Activated naive CD8-positive, alpha-beta T cell treated with anti-CD3 and anti-CD28 coated beads, Interleukin-2, amount 50 U/mL, for 16 hours (primary cell): ENCODE measurements at regions not wholly inside any gene's neighbourhood (a gene's known extent, or its start where the extent isn't known, plus 50 kb on each side); places are given as distances from the start of the nearest gene placed in this dataset.

Experiments used
- DNase-seq: peaks from one replicate; pipeline ENCODE4 v3.0.0-alpha.2; 2020; ENCODE audit warnings: low read depth, low spot score

DNA sequence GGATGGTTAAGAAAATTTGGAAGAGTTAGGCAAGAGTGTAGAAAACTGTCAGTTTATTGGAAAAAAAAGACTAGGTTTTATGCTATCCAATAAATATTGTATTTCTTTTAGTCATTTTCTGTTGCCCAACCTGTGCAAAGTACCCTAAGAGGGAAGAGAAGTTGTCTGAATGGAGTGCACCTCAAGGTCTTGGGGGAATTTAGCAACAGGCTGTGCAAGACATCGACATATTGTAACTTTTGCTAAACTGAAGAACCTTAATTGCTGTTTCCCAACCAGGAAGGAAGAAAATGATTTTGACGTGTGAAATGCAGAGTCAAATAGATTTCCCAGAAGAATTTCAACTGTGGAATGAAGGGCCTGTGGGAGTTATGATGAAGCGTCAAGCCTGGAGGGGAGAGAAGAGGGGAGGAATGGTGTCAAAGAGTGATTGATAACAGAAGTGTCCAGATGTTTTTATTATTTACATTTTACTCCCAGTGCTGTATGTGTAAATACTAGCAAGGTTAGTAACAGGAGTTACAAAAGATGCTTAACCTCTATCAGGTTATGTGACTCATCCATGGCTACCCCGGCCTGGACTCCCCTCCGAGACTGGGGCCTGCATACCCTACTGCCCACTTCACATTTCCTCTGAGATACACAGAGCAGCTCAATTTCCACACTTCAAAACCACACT lies 246.8 kb downstream of the MYLK4 start:
- no peak for DNase-seq

DNA sequence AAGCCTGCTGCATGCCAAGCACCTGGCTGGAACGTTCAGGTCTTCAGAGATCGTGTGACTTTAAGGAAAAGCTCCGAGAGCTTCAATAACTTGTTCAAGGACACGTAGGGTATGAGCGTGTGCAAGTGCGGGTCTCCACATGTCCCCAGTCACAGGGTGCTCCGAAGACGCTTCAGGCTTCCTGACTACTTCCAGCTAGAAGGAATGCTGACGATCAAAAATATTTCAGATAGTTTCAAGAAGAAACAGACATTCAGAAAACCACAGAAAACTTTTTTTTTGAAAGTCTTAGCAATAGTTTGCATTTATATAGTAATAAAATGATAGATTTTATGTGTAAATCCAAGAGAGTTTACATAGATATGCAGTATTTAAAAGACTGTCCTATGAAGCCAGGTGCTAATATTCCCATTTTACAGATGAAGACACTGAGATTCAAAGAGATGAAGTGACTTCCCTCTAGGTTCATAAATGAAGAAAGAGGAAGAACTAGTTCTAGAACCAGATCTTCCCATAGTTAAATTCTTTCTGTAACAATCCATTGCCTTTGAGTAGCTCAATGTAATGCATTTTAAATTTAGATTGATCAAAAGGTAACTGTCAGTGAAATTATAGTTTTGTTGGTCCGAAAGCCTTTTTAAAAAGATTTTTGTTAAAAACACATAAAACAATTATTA lies 247.6 kb downstream of the MYLK4 start:
- no peak for DNase-seq

DNA sequence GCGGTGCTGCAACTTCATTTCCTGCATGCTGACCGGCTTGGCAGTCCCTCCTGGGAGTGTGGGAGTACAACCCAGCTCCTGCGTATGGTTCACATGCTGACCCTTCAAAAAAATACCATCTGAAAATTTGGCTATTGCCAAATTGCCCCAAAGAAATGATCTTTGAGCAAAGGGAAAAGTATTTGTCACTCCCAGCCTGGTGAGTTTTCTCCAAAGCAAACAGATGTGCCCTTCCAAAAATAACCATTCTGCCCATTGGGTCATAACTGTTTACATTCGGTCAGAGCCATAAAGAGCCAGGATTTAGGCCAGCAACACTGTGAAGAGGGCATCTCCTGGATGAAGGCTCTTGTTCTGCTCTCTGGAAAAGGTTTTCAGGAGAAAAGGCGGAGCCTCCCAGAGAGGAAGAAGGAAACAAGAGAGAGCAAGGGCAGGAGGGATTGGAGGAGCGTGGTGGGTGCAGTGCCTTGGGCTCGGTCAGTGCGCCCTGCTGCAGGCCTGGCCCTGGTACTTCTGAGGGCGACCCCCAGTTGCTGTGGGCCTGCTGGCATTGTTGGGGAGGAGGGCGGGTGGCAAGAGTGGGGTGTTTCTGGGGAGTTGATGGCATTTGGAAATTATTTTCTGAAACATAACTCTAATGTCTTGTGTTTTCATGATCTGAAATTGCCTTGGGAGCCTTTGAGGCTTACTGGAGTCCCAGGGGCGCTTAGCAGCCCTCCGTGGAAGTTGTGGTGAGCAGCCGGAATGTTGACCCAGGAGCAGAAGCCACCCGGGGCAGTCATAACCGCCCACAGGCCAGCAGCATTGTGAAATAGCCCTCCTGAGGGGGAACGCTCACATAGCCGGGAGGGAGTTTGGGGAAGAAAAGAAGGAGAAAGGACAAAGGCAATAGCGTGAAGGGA lies 248.4 kb downstream of the MYLK4 start:
- no peak for DNase-seq

DNA sequence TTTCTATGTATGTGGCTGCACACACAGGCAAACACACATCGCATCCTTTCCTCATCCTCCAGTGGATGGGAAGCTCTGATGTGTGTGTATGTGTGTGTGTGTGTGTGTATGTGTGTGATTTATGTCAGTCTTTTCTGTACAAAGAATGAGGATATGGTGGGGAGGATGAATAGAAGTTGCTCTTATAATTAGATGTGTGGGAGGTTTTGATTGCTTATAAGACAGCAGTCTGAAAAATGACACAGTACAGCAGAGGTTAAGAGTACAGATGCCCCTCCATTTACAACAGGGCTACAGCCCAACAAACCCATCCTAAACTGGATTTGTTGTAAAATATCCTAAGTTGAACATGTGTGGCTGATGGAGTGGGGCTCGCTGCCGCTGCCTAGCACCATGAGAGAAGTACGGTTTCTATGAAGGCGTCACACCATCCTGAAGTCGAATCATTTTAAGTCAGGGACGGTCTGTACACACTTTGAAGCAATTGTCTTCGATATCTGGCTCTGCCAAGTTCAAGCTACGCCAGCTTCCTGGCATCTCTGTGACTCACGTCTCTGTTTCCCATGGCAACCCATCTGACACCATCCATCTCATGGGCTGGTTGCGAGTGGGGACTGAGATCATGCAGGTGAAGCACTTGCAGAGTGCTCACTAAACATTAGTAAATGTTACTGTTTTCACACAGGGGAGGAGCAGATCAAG lies 252.6 kb downstream of the MYLK4 start:
- no peak for DNase-seq

DNA sequence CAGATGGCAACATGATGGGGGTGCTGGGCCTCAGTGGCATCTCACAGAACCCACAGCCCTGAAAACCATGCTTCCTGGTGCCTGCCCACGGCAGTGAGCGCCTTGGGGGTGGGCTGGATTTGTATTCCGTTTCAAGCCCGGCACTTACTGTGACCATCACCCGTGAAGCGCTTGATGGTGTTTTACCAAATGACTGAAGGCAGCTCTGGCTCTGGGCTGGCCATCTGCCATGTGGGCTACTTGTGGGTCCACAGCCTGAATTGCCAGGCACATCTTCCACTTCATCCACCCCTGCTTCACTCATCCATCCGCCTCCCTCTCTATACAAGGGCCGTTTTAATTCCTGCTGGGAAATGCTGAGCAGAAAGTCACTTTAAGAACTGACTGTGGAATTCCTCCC lies 250.9 kb upstream of the GMDS start:
- no peak for DNase-seq

DNA sequence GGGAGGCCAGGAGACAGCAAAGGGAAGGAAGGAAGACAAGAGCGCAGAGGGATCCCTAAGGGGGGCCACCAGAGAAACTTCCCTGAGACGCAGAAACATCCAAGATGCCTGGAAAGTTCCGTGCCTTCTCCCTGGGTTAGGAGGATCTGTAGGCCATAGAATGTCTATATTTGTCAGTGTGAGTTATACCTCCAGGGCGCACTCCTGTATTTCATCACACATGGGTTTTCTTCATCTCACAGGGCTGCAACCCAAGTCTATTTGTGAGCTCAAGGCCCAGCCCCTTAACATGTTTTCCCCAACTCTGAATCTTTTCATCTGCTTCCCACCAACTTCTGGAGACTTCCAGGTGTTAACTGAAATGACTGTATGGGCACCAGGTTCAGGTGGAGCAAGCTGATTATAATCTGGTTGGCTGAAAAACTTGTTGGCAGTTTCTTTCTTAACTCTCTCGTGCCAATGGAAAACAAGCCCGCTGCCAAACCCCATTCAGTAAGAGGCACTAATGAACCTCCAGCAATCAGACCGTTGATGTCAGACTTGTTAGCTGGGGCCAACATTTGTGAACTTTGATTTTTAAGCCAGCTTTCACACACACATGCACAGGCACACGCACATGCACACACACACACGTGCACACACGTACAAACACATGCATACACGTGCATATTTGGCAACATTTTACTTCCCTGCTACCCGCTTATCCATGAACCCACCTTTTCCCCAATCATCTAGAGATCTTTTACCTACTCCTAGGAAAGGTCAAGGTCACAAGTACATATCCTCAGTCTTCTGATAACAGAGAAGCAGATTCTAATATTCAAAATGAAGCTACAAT lies 247.5 kb upstream of the GMDS start:
- DNase-seq, result no peak

DNA sequence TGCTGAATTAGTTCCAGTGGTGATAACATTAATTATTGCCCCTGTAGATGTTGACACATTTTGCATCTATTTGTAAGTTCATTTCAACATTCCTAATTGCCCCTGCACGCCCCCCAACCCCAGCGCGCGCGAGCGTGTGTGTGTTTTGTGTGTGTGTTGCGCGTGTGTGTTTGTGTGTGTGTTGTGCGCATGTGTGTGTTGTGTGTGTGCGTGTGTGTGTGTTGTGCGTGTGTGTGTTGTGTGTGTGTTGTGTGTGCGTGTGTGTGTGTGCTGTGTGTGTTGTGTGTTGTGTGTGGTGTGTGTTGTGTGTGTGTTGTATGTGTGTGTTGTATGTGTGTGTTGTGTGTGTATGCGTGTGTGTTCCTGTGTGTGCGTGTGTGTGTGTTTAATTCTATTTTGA lies 245.7 kb upstream of the GMDS start:
- DNase-seq, result no peak

DNA sequence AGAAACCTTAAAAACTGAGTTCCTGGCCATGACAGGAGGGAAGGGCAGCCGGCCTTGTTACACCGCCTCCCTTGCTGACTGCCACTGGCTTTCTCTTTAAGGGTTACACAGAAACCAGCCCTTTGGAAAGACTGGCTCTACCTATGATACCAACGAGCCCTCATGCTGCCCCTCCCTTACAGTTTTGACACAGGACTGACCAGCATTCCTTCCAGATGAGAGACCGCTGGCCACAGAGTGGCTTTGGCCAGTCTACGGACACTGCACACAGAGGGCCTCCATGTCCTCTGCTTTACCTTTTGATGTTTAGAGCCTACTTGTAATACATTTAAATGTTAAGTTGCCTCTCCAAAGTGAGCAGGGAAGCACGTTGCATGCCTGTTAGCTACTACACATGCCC lies 243.2 kb upstream of the GMDS start:
- DNase-seq, result no peak

DNA sequence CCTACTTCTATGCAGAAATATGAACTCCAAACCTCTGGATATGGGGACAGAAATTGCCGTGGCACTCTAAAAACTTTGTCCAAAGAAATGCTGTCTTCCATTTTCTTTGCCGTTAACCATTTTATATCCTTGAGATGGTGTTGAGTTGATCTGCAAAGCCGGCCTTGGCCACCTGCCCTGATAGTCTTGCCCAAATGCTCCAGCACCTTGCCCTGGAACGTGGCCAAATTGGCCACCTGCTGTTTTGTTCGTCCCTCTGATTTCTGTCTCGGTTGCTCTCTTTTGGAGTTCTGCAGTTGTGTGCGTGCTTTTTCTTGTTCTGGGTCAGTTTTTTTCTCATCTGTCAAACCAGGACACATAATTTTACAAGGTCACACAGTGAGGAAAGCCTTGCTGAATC lies 239.7 kb upstream of the GMDS start:
- no peak for DNase-seq

DNA sequence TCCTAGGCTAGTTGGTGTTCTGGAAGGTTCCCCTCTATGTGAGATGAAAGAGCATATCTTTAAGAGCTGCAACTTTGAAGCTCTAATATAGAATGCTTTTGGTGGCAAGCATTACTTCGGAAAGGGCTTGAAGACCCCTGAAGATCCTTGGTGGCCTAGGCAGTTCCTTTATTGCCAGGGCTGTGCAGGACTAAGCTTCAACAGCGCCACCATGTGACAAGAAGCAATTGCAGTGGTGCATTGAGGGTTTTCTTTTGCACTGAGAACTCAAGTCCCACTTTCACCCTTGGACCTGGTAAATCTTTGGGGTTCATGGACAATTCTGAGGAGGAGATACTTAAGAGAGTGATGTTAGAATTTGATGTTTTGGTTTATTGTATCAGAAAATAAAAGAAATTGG lies 237.4 kb upstream of the GMDS start:
- DNase-seq, result no peak

DNA sequence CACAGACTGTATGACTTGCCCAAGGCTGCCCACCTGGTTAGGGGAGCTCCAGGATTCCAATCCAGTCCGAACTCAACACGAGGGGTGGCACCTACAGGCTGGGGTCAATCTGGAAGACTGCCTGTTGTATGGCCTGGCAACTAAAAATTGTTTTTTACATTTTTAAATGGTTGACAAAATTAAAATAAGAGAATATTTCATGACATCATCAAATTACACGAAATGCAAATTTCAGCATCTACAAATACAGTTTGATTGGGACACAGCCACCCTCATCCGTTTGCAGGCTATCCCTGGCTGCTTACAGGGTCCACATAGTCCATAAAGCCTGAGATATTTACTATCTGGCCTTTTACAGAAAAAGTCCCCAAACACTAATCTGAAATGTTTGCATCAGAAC lies 235.9 kb upstream of the GMDS start:
- no peak for DNase-seq

DNA sequence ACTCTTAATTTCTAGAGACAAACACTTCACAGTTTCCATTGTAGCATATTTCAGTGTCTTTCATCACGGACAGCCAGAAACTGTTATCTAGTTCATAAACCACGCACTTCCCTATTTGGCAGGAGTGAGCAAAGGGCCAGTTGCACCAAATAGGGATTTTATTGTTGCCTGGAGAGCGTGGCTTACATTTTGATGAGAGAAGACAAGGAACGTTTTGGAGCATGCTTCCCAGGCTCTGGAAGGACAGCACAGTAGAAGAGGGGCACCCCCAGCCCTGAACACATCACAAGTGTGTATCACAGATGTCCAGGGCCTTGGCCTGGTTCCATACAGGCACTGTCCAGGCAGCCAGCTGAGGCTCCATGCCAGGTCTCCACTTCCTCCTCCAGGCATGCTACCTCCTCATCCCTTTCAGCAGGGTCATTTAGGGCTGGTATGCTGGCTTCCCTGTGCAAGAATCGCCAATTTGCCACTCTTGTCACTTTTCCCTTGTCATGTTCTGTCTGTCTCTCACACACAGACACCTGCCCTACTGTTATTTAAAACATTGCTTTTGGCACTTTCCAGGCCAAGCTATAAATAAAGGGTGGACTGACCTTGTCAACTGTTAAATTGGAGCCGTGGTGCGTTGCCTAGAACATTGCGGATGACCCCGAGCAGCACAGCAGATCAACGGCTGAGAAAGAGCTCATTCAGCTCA lies 235.0 kb upstream of the GMDS start:
- no peak for DNase-seq

DNA sequence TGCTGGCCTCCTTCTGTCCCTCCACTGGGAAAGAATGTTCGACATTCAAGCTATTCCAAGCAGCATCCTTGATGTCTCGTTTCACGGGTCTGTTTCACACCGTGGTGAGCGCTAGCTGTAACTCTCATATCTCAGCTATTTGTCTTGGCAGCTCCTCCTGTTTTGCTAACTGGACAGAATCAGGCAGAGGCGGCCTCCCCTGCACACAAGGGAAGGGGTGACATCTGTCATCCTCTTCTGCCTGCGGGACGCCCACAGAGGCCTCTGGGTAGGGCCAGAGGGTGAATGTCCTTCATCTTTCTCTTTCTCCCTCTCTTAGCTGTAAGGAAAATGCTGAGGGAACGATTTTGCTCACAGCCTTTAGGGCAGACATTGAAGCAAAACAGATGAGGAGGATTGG lies 232.8 kb upstream of the GMDS start:
- no peak for DNase-seq

DNA sequence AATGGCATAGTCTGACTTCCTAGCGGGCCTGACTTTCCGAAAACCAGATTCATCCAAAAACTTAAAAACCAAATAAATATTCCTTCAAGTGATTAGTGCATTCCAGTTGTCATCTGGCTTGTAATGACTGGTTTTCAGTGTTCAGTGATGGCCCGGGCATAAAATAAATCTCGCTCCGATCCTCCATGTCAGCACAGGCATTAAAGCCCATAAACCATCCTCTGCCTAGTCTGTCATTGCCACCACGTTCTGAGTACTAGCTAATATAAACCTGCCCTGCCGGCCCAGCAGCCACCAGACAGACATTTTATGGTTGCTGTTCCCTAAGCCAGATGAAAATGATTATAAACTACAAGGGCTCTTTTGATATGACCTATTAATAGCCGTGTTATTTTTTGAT lies 232.3 kb upstream of the GMDS start:
- no peak for DNase-seq

DNA sequence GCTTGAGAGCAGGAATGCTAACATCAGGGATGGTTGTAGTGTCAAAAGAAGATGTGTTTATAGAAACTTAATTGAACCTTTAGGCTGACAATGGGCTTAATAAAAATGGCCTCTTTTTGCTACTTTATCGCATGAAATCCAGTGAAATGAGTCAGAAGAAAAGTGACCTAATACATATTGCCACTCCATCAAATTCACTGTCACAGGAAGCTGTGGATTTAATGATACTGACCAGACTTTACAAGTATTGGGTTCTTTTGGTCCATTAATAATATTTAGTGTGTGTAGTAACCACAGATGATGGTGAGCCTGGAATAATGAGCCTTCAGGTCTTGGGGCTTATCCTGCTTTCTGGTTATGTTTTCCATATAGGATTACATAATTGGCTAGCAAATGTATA lies 231.8 kb upstream of the GMDS start:
- no peak for DNase-seq

DNA sequence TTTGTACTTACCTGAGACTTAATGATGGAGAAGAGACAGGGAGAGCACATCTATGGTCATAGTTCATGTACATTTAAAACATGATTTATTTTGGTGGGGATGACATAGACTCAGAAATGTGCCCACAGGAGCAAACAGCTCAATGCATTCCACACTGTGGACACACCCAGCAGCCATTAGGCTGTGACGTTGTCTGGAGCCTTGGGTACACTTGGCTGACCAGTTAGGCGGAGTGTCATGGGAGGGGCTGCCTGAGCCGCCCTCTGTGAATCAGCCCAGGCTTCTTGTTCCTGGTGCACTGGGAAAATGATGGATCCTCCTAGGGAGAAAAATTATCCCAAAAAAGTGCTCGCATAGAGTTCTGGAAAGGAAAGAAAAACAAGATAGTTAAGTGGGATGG lies 231.0 kb upstream of the GMDS start:
- no peak for DNase-seq

DNA sequence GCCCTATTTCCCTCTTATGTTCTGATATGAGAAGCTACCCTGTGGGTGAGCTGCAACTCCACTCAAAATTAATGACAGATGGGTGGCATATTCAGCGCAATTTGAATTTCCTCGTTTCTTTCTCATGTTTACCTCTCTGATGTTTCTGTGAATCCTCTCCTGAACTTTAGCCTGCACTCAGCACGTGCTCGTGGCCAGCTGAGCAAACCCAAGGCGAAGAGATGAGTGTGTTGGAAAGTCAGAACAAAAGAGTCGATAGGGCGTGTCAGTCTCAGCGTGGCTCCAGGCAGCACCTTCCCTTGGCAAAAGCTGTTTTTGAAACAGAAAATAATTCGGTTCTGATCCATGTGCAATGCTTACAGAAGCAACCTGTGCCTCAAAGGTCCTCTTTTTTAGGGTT lies 226.1 kb upstream of the GMDS start:
- DNase-seq, result no peak

DNA sequence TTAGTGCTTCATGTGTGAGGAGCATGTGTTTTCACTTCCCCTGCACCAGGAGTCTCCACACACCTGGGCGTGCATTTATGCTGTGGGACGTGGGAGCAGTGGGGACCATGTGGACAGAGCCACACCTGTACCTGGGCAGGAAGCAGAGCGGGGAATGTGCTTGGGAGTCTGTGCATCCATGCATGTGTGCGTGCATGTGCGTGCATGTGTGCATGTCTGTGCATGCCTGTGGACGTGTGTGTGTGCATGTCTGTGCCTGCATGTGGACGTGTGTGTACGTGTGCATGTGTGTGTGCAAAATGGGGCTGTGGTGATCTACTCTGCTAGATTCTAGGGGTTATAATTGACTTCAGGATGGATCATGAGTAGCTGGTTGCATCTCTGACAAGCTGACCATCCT lies 224.0 kb upstream of the GMDS start:
- DNase-seq, result no peak

DNA sequence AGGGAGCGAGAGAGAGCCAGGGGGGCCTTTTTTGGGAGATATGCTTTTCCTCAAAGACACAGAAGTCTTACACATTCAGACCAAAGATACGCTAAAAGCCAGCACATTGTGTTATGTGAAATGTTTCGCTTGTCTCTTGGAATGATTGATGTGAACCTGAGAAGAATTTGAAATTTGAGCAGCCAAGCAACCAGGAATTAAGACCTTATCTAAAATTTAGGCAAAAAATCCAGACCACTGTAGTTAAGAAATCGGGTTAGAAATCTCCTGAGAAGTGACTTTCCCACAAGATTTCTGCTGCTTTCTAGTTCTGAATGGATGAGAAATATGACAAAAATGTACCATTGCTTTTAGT lies 223.2 kb upstream of the GMDS start:
- DNase-seq, result no peak

DNA sequence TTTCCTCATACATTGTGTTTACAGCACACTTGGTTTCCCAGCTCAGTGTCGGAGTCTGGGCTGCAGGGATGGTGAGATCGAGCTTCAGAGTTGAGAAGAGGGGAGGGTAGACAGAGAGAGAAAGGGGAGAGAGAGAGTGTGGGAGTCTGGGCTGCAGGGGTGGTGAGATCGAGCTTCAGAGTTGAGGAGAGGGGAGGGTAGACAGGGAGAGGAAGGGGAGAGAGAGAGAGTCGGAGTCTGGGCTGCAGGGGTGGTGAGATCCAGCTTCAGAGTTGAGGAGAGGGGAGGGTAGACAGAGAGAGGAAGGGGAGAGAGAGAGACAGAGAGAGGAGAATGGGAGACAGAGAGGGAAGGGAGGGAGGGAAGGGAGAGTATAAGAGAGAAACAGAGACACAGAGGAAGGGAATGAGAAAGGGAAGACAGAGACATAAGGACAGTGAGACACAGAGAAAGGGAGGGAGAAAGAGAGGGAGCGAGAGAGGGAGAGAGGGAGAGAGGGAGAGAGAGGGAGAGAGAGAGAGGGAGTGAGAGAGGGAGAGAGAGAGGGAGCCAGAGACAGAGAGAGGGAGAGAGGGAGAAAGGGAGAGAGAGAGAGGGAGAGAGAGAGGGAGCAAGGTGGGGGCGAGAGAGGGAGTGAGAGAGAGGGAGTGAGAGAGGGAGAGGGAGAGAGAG lies 222.7 kb upstream of the GMDS start:
- DNase-seq, result no peak
